Peyer's patch (tissue), 4 donors: ENCODE measurements at regions not wholly inside any gene's neighbourhood (a gene's known extent, or its start where the extent isn't known, plus 50 kb on each side); places are given as distances from the start of the nearest gene placed in this dataset.

ENCODE experiments used
- CTCF ChIP-seq, 6 experiments: fragments of 450-650 bp in 4 of 6; fragments of 200-600 bp in 2 of 6; sonication (generic) in 1 of 6; IDR thresholded peaks; one replicate each; pipeline ENCODE4 v1.5.1; 2017 to 2019; ENCODE audit warnings: antibody characterized with exemption in 6 of 6, mild to moderate bottlenecking in 3 of 6, moderate library complexity in 1 of 6
- POLR2A ChIP-seq, 2 donors: fragments of 450-650 bp; IDR thresholded peaks; one replicate each; pipeline ENCODE4 v1.5.1; 2017; ENCODE audit warnings: antibody characterized with exemption in 2 of 2, mild to moderate bottlenecking in 2 of 2, moderate library complexity in 2 of 2

- no peak for TF ChIP-seq CTCF (IDR thresholded peaks at IDR 0.05)
- no peak for TF ChIP-seq POLR2A (IDR thresholded peaks at IDR 0.05)
Measured at GRCh38 chr6:95841560-95841959, 174.2 kb upstream of the FUT9 start.
